Activated CD8-positive, alpha-beta memory T cell treated with anti-CD3 and anti-CD28 coated beads for 36 hours (primary cell): ENCODE measurements at regions not wholly inside any gene's neighbourhood (a gene's known extent, or its start where the extent isn't known, plus 50 kb on each side); places are given as distances from the start of the nearest gene placed in this dataset.
"Not testable (repeated sequence)": the region's sequence is repeated elsewhere in the genome, so short reads cannot be mapped to it uniquely, and the experiment has no call there.

Experiments
- CTCF ChIA-PET: fragments of 350-600 bp; sonication (Branson Sonifier 250); formaldehyde crosslinking; loops from one replicate; lab custom pipeline; 2021; ENCODE audit warnings: antibody characterized with exemption; lab: Charles Lee
- POLR2A ChIA-PET: fragments of 350-600 bp; sonication (Branson Sonifier 250); formaldehyde crosslinking; loops from one replicate; lab custom pipeline; 2021; ENCODE audit warnings: antibody characterized with exemption; lab: Charles Lee

- CTCF ChIA-PET, result no interaction called here
- POLR2A ChIA-PET, result no interaction called here
These were observed 430.5 kb downstream of the SMARCA1 start for GRCh38 chrX:129092757-129093156.

- POLR2A ChIA-PET, result no interaction called here
- CTCF ChIA-PET, result no interaction called here
These were observed 431.0 kb downstream of the SMARCA1 start for GRCh38 chrX:129092242-129092641.

GRCh38 chrX:129091097-129091496, 432.2 kb downstream of the SMARCA1 start:
- ChIA-PET POLR2A (no interaction called here), CTCF (no interaction called here)

GRCh38 chrX:129086802-129087201, 436.5 kb downstream of the SMARCA1 start:
- ChIA-PET POLR2A (no interaction called here), CTCF (no interaction called here)

- POLR2A ChIA-PET, CTCF ChIA-PET: not testable (repeated sequence)
These were observed 439.0 kb downstream of the SMARCA1 start for GRCh38 chrX:129084291-129084690.

- POLR2A ChIA-PET, result no interaction called here
- CTCF ChIA-PET, result no interaction called here
These were observed 445.7 kb downstream of the SMARCA1 start for GRCh38 chrX:129077424-129078170.

- CTCF ChIA-PET, result no interaction called here
- POLR2A ChIA-PET, result no interaction called here
These were observed 451.9 kb downstream of the SMARCA1 start for GRCh38 chrX:129071390-129071789.

- POLR2A ChIA-PET, result no interaction called here
- CTCF ChIA-PET, result no interaction called here
These were observed 457.4 kb downstream of the SMARCA1 start for GRCh38 chrX:129065895-129066294.

GRCh38 chrX:129058405-129058804, 464.9 kb downstream of the SMARCA1 start:
- ChIA-PET CTCF (no interaction called here), POLR2A (no interaction called here)

GRCh38 chrX:129043138-129043537, 480.2 kb downstream of the SMARCA1 start:
- CTCF ChIA-PET, result no interaction called here
- POLR2A ChIA-PET, result no interaction called here

GRCh38 chrX:129041319-129041718, 482.0 kb downstream of the SMARCA1 start:
- POLR2A ChIA-PET, result no interaction called here

GRCh38 chrX:129040124-129040523, 483.2 kb downstream of the SMARCA1 start:
- ChIA-PET CTCF (no interaction called here), POLR2A (no interaction called here)

More at GRCh38 chrX:129041319-129041718, 482.0 kb downstream of the SMARCA1 start:
- CTCF ChIA-PET, result no interaction called here

- ChIA-PET POLR2A (no interaction called here), CTCF (no interaction called here)
These were observed 484.1 kb downstream of the SMARCA1 start for GRCh38 chrX:129039176-129039575.

GRCh38 chrX:129037389-129037788, 485.9 kb downstream of the SMARCA1 start:
- CTCF ChIA-PET, result no interaction called here
- POLR2A ChIA-PET, result no interaction called here

- CTCF ChIA-PET, result no interaction called here
- POLR2A ChIA-PET, result no interaction called here
These were observed 488.1 kb downstream of the SMARCA1 start for GRCh38 chrX:129035180-129035579.

GRCh38 chrX:129034196-129034595, 489.1 kb downstream of the SMARCA1 start:
- CTCF ChIA-PET, result no interaction called here
- POLR2A ChIA-PET, result no interaction called here

GRCh38 chrX:129026202-129026601, 497.1 kb downstream of the SMARCA1 start:
- CTCF ChIA-PET, result no interaction called here
- POLR2A ChIA-PET, result no interaction called here

- CTCF ChIA-PET, result no interaction called here
These were observed 497.9 kb downstream of the SMARCA1 start for GRCh38 chrX:129025376-129025775.

GRCh38 chrX:129019412-129019811, 503.9 kb downstream of the SMARCA1 start:
- CTCF ChIA-PET, result no interaction called here

More at GRCh38 chrX:129025376-129025775, 497.9 kb downstream of the SMARCA1 start:
- POLR2A ChIA-PET, result no interaction called here

GRCh38 chrX:129015381-129015780, 507.9 kb downstream of the SMARCA1 start:
- CTCF ChIA-PET, result no interaction called here

More at GRCh38 chrX:129019412-129019811, 503.9 kb downstream of the SMARCA1 start:
- POLR2A ChIA-PET, result no interaction called here

GRCh38 chrX:129013574-129013973, 509.7 kb downstream of the SMARCA1 start:
- CTCF ChIA-PET, result no interaction called here
- POLR2A ChIA-PET, result no interaction called here

More at GRCh38 chrX:129015381-129015780, 507.9 kb downstream of the SMARCA1 start:
- POLR2A ChIA-PET, result no interaction called here

- POLR2A ChIA-PET, result no interaction called here
- CTCF ChIA-PET, result no interaction called here
These were observed 515.7 kb downstream of the SMARCA1 start for GRCh38 chrX:129007631-129008030.
